ENCODE measurements at regions not wholly inside any gene's neighbourhood (a gene's known extent, or its start where the extent isn't known, plus 50 kb on each side); places are given as distances from the start of the nearest gene placed in this dataset.
A peak's percentile ranks its signal among the peaks of the same experiment; 100 is the strongest.

GRCh38 chr2:217011576-217011975 lies 151.7 kb upstream of the TNP1 start:
- intact Hi-C loops (cut with DNase I), result no loop called here
- Histone ChIP-seq H3K4me3 (ENCODE audit: low read length in 2 of 2) (no peak overlapping the region), H3K4me1 (ENCODE audit: control insufficient read depth in 1 of 2, insufficient read depth in 2 of 2, low read length in 2 of 2) (peaks cover 0 to 3% of the 10 kb centered on the region in 2 donors), H3K27me3 (ENCODE audit: control insufficient read depth in 1 of 2, insufficient read depth in 2 of 2, low read length in 1 of 2) (no peaks in the 10 kb centered on the region), H3K27ac (ENCODE audit: low read depth in 1 of 2, low read length in 2 of 2) (no peak overlapping the region), H3K36me3 (ENCODE audit: control insufficient read depth in 1 of 2, insufficient read depth in 2 of 2, low read length in 1 of 2) (no peaks in the 10 kb centered on the region), H3K9me3 (ENCODE audit: control insufficient read depth, low read length) (no peaks in the 10 kb centered on the region)
- DNase-seq, result no peak
- no peak for ATAC-seq (ENCODE audit: low FRiP score)
- 97 to 98% methylated on average over 4 of the region's 4 CpGs for WGBS, 2 donors

GRCh38 chr2:217010173-217010572 lies 150.3 kb upstream of the TNP1 start:
- intact Hi-C loops (cut with DNase I), result no loop called here
- Histone ChIP-seq H3K27ac (ENCODE audit: low read depth in 1 of 2, low read length in 2 of 2) (no peak overlapping the region), H3K36me3 (ENCODE audit: control insufficient read depth in 1 of 2, insufficient read depth in 2 of 2, low read length in 1 of 2) (no peaks in the 10 kb centered on the region), H3K27me3 (ENCODE audit: control insufficient read depth in 1 of 2, insufficient read depth in 2 of 2, low read length in 1 of 2) (no peaks in the 10 kb centered on the region), H3K4me1 (ENCODE audit: control insufficient read depth in 1 of 2, insufficient read depth in 2 of 2, low read length in 2 of 2) (no peaks in the 10 kb centered on the region), H3K9me3 (ENCODE audit: control insufficient read depth, low read length) (no peaks in the 10 kb centered on the region), H3K4me3 (ENCODE audit: low read length in 2 of 2) (no peak overlapping the region)
- no peak for DNase-seq
- 42 to 57% methylated on average over 3 of the region's 3 CpGs for WGBS, 2 donors
- ATAC-seq (ENCODE audit: low FRiP score), result no peak

GRCh38 chr2:217008794-217009193 lies 148.9 kb upstream of the TNP1 start:
- Histone ChIP-seq H3K36me3 (ENCODE audit: control insufficient read depth in 1 of 2, insufficient read depth in 2 of 2, low read length in 1 of 2) (no peaks in the 10 kb centered on the region), H3K9me3 (ENCODE audit: control insufficient read depth, low read length) (no peaks in the 10 kb centered on the region), H3K27me3 (ENCODE audit: control insufficient read depth in 1 of 2, insufficient read depth in 2 of 2, low read length in 1 of 2) (no peaks in the 10 kb centered on the region), H3K27ac (ENCODE audit: low read depth in 1 of 2, low read length in 2 of 2) (no peak overlapping the region), H3K4me3 (ENCODE audit: low read length in 2 of 2) (no peak overlapping the region), H3K4me1 (ENCODE audit: control insufficient read depth in 1 of 2, insufficient read depth in 2 of 2, low read length in 2 of 2) (no peaks in the 10 kb centered on the region)
- ATAC-seq (ENCODE audit: low FRiP score) (no peak), DNase-seq (no peak)
- WGBS, 2 donors, result 47 to 73% methylated on average over 2 of the region's 2 CpGs
- intact Hi-C loops (cut with DNase I), result no loop called here

GRCh38 chr2:217006217-217006616 lies 146.4 kb upstream of the TNP1 start:
- no peak overlapping the region for H3K4me3 ChIP-seq (ENCODE audit: low read length in 2 of 2)
- 91 to 93% methylated on average over 3 of the region's 3 CpGs for WGBS, 2 donors
- ATAC-seq (ENCODE audit: low FRiP score) (peak; percentile 31), DNase-seq (no peak)
- H3K4me1 ChIP-seq (ENCODE audit: control insufficient read depth in 1 of 2, insufficient read depth in 2 of 2, low read length in 2 of 2), result no peaks in the 10 kb centered on the region
- no peak overlapping the region for H3K27ac ChIP-seq (ENCODE audit: low read depth in 1 of 2, low read length in 2 of 2)
- H3K36me3 ChIP-seq (ENCODE audit: control insufficient read depth in 1 of 2, insufficient read depth in 2 of 2, low read length in 1 of 2), result no peaks in the 10 kb centered on the region
- H3K9me3 ChIP-seq (ENCODE audit: control insufficient read depth, low read length), result no peaks in the 10 kb centered on the region
- no peaks in the 10 kb centered on the region for H3K27me3 ChIP-seq (ENCODE audit: control insufficient read depth in 1 of 2, insufficient read depth in 2 of 2, low read length in 1 of 2)
- intact Hi-C loops (cut with DNase I), result no loop called here

- Histone ChIP-seq H3K4me3 (ENCODE audit: low read length in 2 of 2) (no peak overlapping the region), H3K4me1 (ENCODE audit: control insufficient read depth in 1 of 2, insufficient read depth in 2 of 2, low read length in 2 of 2) (no peaks in the 10 kb centered on the region), H3K36me3 (ENCODE audit: control insufficient read depth in 1 of 2, insufficient read depth in 2 of 2, low read length in 1 of 2) (no peaks in the 10 kb centered on the region), H3K27ac (ENCODE audit: low read depth in 1 of 2, low read length in 2 of 2) (no peak overlapping the region), H3K27me3 (ENCODE audit: control insufficient read depth in 1 of 2, insufficient read depth in 2 of 2, low read length in 1 of 2) (no peaks in the 10 kb centered on the region), H3K9me3 (ENCODE audit: control insufficient read depth, low read length) (no peaks in the 10 kb centered on the region)
- intact Hi-C loops (cut with DNase I), result no loop called here
- ATAC-seq (ENCODE audit: low FRiP score) (peak; percentile 42), DNase-seq (no peak)
- 7% methylated on average over 3 of the region's 3 CpGs for WGBS, 2 donors
These were observed 144.8 kb upstream of the TNP1 start for GRCh38 chr2:217004656-217005055.

GRCh38 chr2:217001740-217002139 lies 141.9 kb upstream of the TNP1 start:
- Histone ChIP-seq H3K4me3 (ENCODE audit: low read length in 2 of 2) (no peak overlapping the region), H3K36me3 (ENCODE audit: control insufficient read depth in 1 of 2, insufficient read depth in 2 of 2, low read length in 1 of 2) (no peaks in the 10 kb centered on the region), H3K9me3 (ENCODE audit: control insufficient read depth, low read length) (no peaks in the 10 kb centered on the region), H3K4me1 (ENCODE audit: control insufficient read depth in 1 of 2, insufficient read depth in 2 of 2, low read length in 2 of 2) (no peaks in the 10 kb centered on the region), H3K27me3 (ENCODE audit: control insufficient read depth in 1 of 2, insufficient read depth in 2 of 2, low read length in 1 of 2) (peaks cover 0 to 2% of the 10 kb centered on the region in 2 donors), H3K27ac (ENCODE audit: low read depth in 1 of 2, low read length in 2 of 2) (no peak overlapping the region)
- intact Hi-C loops (cut with DNase I), result no loop called here
- DNase-seq (no peak), ATAC-seq (ENCODE audit: low FRiP score) (no peak)
- WGBS, 2 donors, result 85 to 91% methylated on average over 2 of the region's 2 CpGs

GRCh38 chr2:217000406-217000805 lies 140.5 kb upstream of the TNP1 start:
- H3K9me3 ChIP-seq (ENCODE audit: control insufficient read depth, low read length), result no peaks in the 10 kb centered on the region
- peaks cover 0 to 2% of the 10 kb centered on the region in 2 donors for H3K27me3 ChIP-seq (ENCODE audit: control insufficient read depth in 1 of 2, insufficient read depth in 2 of 2, low read length in 1 of 2)
- DNase-seq (no peak), ATAC-seq (ENCODE audit: low FRiP score) (no peak)
- H3K36me3 ChIP-seq (ENCODE audit: control insufficient read depth in 1 of 2, insufficient read depth in 2 of 2, low read length in 1 of 2), result no peaks in the 10 kb centered on the region
- intact Hi-C loops (cut with DNase I), result no loop called here
- no peaks in the 10 kb centered on the region for H3K4me1 ChIP-seq (ENCODE audit: control insufficient read depth in 1 of 2, insufficient read depth in 2 of 2, low read length in 2 of 2)
- H3K27ac ChIP-seq (ENCODE audit: low read depth in 1 of 2, low read length in 2 of 2), result no peak overlapping the region
- WGBS, 2 donors, result 69 to 91% methylated on average over 3 of the region's 3 CpGs
- no peak overlapping the region for H3K4me3 ChIP-seq (ENCODE audit: low read length in 2 of 2)

- no peak for DNase-seq
- Histone ChIP-seq H3K4me1 (ENCODE audit: control insufficient read depth in 1 of 2, insufficient read depth in 2 of 2, low read length in 2 of 2) (no peaks in the 10 kb centered on the region), H3K27me3 (ENCODE audit: control insufficient read depth in 1 of 2, insufficient read depth in 2 of 2, low read length in 1 of 2) (peaks cover 0 to 2% of the 10 kb centered on the region in 2 donors), H3K36me3 (ENCODE audit: control insufficient read depth in 1 of 2, insufficient read depth in 2 of 2, low read length in 1 of 2) (no peaks in the 10 kb centered on the region), H3K4me3 (ENCODE audit: low read length in 2 of 2) (no peak overlapping the region), H3K27ac (ENCODE audit: low read depth in 1 of 2, low read length in 2 of 2) (no peak overlapping the region), H3K9me3 (ENCODE audit: control insufficient read depth, low read length) (no peaks in the 10 kb centered on the region)
- no peak for ATAC-seq (ENCODE audit: low FRiP score)
- 87 to 95% methylated on average over 8 of the region's 8 CpGs for WGBS, 2 donors
- intact Hi-C loops (cut with DNase I), result no loop called here
These were observed 136.5 kb upstream of the TNP1 start for GRCh38 chr2:216996279-216996845.

- ATAC-seq (ENCODE audit: low FRiP score) (no peak), DNase-seq (no peak)
- H3K27me3 ChIP-seq (ENCODE audit: control insufficient read depth in 1 of 2, insufficient read depth in 2 of 2, low read length in 1 of 2), result peaks cover 0 to 2% of the 10 kb centered on the region in 2 donors
- WGBS, 2 donors, result 52 to 56% methylated on average over 7 of the region's 7 CpGs
- no peaks in the 10 kb centered on the region for H3K36me3 ChIP-seq (ENCODE audit: control insufficient read depth in 1 of 2, insufficient read depth in 2 of 2, low read length in 1 of 2)
- H3K27ac ChIP-seq (ENCODE audit: low read depth in 1 of 2, low read length in 2 of 2), result no peak overlapping the region
- no peaks in the 10 kb centered on the region for H3K4me1 ChIP-seq (ENCODE audit: control insufficient read depth in 1 of 2, insufficient read depth in 2 of 2, low read length in 2 of 2)
- no peak overlapping the region for H3K4me3 ChIP-seq (ENCODE audit: low read length in 2 of 2)
- no peaks in the 10 kb centered on the region for H3K9me3 ChIP-seq (ENCODE audit: control insufficient read depth, low read length)
- intact Hi-C loops (cut with DNase I), result no loop called here
These were observed 134.5 kb upstream of the TNP1 start for GRCh38 chr2:216994353-216994854.

All from aorta (tissue), 5 donors.